HEK293T (cell line): ENCODE measurements at regions not wholly inside any gene's neighbourhood (a gene's known extent, or its start where the extent isn't known, plus 50 kb on each side); places are given as distances from the start of the nearest gene placed in this dataset.

ENCODE experiments used
- ARNT ChIP-seq: fragments of 450-650 bp; IDR thresholded peaks from 2 replicates; pipeline ENCODE4 v1.6.1; 2017; ENCODE audit warnings: mild to moderate bottlenecking
- BHLHE40 ChIP-seq: fragments of 450-650 bp; IDR thresholded peaks from 2 replicates; pipeline ENCODE4 v1.6.1; 2016; ENCODE audit warnings: mild to moderate bottlenecking, moderate library complexity, borderline replicate concordance
- ELF4 ChIP-seq: fragments of 450-650 bp; IDR thresholded peaks from 2 replicates; pipeline ENCODE4 v1.6.1; 2017; ENCODE audit warnings: antibody characterized with exemption
- FOXK2 ChIP-seq: fragments of 450-650 bp; IDR thresholded peaks from 2 replicates; pipeline ENCODE4 v1.6.1; 2016; ENCODE audit warnings: mild to moderate bottlenecking
- FOXM1 ChIP-seq: fragments of 450-650 bp; IDR thresholded peaks from 2 replicates; pipeline ENCODE4 v1.6.1; 2017; ENCODE audit warnings: mild to moderate bottlenecking, borderline replicate concordance
- NFRKB ChIP-seq: fragments of 450-650 bp; IDR thresholded peaks from 2 replicates; pipeline ENCODE4 v1.6.1; 2016; ENCODE audit warnings: mild to moderate bottlenecking, moderate library complexity
- SP1 ChIP-seq: fragments of 450-650 bp; IDR thresholded peaks from 2 replicates; pipeline ENCODE4 v1.6.1; 2017
- SUZ12 ChIP-seq: fragments of 450-650 bp; IDR thresholded peaks from 2 replicates; pipeline ENCODE4 v1.6.1; 2016; ENCODE audit warnings: mild to moderate bottlenecking

GRCh38 chr13:104004572-104004971 lies 938.4 kb upstream of the SLC10A2 start:
- TF ChIP-seq FOXK2 (no peak), SUZ12 (no peak), ARNT (no peak), BHLHE40 (no peak), SP1 (no peak), NFRKB (no peak), ELF4 (no peak), FOXM1 (no peak)
